Ammon's horn (tissue), 1 donor: ENCODE measurements at regions not wholly inside any gene's neighbourhood (a gene's known extent, or its start where the extent isn't known, plus 50 kb on each side); places are given as distances from the start of the nearest gene placed in this dataset.

Experiments used
- DNase-seq: peaks from one replicate; pipeline ENCODE4 v3.0.0-alpha.2; 2016; ENCODE audit warnings: low spot score

DNA sequence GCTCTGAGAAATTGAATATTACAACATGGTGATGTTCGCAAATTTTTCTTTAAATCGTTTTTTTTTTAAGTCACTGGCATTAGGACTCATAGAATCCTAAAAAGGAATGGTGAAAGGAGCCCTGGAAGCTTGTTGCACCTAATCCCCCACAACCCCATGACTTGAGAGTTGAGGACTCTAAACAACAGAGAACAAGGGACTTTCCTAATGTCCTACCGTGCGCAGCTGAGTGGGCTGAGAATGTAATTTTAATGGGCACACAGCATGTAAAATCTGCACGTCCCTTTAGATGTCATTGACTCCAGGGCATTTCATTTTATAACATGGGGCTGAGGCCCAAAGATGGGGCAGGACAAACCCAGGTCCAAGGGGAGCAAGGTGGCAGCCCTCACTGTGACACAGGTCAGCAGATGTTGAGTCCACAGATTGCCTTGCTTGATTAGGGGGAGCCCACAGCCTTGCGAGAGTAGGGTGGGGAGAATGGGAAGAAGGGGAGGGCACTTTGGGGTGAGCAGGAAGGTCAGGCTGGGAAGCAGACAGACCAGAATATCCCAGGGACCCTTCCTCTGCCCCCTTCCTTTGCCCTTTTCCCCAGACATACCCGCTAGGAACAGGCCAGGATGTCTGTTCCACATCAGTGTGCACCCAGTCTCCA lies 208.4 kb upstream of the ZMIZ1 start:
- DNase-seq = no peak

DNA sequence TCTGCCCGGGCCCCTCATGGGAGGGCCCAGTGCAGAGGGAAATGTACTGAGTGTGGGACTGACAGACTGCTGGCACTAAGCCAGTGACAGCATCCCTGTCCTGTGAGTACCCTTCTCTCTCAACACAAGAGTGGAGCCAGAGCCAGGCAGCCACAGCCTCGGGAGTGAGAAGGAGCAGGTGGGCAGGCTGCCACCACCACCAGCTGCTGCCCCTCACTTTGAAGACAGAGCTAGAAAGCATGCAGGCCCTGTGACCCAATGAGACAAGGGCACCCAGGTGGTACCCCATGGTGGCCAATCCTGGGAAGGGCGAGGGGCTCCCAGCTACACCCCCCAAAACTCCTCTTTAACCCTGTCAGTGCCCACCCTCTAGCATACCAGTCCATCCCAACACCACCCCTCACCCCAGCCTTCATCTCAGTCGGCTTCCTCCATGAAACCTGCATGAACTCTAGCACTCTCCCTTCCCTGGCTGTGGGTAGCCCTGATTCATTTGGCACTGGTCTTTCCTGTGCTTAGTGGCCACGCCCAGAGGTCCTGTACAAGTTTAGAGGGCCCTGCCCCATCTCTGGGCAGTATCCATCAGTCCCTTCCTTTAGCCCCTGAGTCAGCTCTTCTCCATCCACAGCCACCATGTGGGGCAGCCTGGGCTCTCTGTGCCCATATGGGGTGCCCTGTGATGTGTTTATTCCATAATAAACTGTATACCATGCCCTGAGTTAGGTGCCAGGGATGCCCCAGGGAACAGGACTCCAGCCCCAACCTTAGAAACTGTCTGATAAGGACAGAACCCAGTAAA lies 207.0 kb upstream of the ZMIZ1 start:
- DNase-seq = no peak

DNA sequence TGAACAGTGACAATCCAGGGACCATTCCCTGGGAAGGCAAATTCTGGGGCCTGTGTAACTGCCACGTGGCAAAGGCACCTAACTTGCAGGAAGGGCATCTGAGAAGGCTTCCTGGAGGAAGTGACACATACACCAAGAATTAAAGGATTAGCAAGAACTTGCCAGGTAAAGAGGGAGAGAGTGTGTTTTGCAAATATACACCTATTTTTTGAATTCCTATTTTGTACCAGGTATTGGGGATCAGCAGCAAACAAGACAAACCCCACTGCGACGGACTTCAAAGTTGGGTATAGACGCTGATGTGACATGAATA lies 206.5 kb upstream of the ZMIZ1 start:
- no peak for DNase-seq

DNA sequence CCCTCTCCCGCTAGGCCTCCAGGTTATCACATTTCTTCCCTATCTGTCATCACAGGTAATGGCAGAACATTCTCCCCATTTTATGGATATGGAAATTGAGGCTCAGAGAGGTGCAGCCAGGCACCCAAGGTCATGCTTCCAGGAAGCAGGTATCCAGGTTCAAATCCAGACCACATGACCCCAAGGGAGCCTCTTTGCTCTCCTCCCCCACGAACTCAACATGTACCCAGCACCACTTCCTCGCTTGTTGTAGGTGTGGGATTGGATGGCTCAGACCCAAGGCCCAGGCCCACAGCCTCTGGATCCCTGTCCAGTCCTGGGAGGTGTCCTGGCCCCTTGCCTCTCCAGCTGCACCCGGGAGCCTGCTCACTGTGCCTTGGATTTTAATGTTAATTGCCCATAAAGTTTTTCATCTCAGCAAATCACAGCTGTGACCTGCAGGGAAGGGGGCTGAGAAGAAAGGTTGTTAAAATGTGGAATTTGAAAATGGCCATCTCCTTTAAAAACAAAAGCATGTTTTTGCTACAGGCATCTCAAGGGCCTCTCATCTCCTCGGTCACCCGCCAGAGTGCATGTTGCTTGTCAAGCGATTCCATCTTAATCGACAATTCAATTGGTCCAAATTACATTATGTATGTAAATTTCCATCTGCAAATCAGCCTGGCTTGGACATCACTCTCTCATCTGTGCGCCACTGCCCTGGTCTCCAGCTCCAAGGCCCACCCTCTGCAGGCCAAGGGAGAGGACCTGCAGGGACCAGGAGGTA lies 205.4 kb upstream of the ZMIZ1 start:
- no peak for DNase-seq

DNA sequence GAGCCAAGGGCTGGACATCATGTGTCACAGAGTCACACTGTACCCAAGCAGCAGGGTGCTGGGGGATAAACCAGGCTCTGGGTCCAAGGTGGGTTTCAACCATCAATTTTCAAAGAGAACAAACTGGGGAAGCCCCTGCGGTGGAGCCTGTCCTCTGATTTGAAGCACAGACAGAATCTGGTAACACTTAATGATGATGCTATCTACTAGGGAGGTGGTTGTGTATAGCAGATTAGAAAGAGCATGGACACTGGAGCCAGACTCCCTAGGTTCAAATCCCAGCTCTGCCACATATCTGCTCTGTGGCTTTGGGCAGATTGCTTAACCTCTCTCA lies 204.9 kb upstream of the ZMIZ1 start:
- DNase-seq = no peak

DNA sequence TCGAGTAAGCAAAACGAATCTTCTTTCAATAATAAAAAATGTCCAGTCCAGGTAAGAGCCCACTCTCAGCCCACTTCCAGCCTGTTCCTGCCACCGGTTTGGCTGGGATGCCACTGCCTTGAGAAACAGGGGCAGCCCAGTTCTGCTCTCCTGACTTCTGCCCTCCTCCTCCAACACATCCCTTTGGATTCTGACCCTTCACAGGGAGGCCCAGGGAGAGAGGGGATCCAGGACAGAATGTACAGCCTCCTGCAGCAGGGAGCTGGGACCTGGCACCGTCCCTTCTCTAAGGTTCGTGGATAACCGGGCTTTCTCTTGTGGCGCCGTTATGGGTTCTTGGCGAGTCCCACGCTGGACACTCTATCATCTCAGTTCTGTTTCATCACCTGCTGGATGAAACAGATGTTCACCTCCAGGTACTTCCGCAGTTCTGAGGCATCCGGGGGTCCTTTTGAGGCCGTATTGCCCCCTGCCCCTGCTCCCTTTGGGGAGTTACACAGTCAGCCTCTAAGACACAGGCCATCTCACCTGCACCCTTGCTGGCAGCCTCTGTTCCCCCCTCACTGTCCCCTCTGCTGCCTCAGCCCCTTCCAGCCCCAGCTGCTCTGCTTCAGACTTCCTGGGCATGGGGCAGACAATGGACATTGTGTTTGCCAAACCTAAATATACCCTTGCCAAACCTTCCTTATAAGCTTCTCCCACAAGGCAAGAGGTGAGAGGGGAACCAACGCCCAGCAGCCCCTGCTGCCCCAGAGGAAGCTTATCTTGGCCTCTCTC lies 203.8 kb upstream of the ZMIZ1 start:
- no peak for DNase-seq

DNA sequence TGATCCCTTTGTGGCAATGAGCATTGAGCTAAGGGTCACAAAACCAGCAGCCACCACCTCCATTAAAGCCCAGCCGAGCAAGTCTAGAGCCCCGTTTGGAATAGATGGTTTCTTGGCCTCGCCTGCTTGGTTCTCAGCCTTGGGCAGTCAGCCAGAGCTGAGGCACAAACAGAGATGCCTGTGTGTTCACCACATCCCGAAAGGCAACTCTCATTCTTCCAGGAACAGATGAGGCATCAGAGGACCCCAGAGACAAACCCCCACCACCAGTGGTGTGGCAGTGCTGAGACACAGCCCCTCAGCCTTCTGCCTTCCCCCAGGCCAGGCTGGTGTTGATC lies 203.3 kb upstream of the ZMIZ1 start:
- peak; percentile 75 for DNase-seq

DNA sequence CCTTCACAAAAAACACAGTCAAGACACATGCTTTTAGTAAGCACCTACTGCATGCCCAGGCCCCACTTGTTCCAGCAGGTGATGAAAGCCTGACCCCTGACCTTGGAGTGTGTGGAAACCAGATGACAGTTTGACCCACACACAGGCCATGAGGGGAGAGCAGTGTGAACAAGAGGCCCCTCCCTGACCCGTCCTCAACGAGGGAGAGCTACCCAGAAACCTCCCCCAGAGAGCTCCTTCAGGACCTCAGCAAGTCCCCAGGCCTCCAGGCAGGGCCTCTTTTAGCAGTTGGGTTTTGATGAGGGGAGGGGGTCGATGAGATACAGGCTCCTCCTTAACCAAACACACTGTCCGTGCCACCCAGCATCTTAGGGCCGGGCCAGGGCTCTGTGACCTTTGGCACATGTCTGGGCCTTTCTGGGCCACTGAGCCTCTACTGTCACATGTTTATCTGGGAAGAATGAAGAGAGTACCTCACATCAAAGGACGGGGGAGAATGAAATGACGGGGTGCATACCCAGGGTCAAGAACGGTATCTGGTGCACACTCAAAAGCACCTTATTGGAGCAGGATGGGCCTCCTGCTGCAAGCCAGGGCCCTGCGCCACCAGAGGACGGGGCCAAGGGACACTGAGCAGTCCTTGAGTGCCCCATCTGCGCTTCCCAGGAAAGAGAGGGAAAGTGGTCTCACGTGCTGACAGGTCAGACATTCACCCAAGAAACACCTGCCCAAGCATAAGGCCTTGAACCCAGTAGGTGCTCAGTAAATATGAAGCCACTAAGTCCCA lies 202.6 kb upstream of the ZMIZ1 start:
- DNase-seq = no peak

DNA sequence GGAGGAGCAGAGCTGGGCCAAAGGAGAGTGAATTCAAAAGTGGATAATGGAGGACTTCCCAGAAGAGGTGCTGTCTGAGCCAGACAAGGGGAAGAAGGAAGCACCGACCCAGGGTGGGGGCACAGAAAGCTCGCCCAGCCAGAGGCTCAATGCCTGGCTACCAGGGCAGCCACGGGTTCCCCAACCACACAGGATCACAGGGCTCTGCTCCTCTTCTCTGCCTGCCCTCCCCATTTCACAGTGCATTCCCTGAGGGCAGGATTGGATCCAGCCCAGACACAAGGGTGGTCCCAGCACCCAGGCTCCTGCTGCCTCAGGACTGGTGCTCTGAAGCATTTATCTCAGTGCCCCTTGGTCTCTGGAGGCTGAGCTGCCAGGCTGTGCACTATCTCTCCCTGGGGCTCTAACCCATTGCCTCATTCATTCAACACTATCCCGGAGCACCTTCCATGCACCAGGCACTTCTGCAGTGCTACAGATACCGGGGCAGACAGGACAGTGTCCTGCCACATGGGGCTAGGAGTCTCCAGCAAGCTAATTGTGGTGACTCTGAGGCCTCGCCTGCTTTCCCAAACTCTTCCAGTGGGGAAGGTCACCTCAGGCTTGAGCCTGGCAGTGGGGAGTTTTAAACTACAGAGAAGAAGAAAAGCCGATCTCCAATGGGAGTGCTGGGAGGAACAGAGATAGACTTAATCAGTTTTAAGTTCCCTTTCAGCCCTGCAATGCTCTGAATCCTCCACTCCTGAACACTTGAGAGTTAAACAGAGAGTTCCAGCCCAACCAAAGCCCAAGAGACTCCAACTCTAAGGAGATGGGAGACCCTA lies 201.8 kb upstream of the ZMIZ1 start:
- DNase-seq = no peak

DNA sequence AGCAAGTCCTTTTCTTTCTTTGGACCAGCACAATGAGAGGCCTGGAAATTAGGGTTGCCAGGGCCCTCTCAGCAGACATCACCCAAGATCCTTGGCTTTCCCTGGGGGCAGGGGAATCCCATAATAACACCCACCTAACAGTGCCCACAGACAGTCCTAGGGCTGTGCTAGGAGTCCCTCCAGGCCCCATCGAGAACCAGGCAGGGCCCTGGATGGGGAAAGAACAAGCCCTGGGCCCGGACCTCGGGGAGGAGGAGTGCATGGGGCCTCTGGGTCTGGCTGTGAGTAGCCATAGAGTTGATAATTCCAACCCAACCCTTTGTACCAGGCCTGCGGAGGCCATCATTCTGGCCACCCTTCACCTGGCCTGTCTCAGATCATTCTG lies 201.2 kb upstream of the ZMIZ1 start:
- no peak for DNase-seq

DNA sequence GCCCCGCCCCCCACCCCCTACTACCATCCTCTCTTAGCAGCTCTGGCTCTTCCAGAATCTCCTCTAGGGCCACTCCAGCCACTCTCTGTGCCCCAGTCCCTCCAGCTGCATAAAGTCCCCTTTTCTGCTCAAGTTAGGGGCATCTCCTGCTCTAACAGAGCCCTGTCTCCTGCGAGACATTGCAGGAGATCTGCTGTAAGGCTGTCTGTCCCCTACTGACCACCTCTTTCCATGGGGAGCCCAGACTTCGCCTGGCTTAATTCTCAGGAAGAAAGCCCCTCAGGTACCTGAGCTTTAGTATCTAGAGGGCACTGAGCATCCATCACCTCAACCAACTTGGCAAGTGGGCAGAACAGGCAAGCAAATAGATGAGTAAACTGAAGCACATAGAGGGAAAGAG lies 200.7 kb upstream of the ZMIZ1 start:
- DNase-seq = no peak

DNA sequence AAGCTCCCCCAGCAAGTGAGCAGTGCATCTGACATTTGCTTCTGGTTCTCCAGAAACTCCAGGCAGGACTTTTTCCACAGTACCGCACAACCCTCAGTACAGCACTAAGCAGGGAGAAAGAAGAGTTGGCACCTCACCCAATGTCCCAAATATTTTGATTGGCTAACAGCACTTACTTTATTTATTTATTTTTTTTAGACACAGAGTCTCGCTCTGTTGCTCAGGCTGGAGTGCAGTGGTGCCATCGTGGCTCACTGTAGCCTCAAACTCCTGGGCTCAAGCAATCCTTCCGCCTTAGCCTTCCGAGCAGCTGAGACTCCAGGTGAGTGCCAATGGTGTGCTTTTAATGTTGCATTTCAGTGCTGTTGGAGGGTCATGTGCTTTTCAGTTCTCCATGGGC lies 200.3 kb upstream of the ZMIZ1 start:
- DNase-seq = no peak

DNA sequence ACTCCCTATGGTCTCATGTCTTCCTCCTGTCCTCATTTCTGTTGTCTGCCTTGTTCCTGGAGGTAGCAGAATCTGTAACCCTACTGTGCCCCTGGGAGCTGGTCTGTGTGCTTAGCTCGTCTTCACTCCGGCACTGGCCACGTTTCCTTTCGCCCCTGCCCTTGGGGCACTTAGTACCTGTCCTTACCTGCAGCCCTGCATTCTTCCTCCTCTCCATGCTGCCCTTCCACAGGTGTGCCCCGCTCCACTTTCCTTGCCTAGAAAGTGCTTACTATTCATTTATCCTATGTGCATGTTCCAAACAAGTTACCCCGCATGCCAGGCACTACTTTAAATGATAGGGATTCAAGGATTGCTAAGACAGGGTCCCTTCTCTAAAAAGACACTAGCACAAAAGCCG lies 199.9 kb upstream of the ZMIZ1 start:
- no peak for DNase-seq

DNA sequence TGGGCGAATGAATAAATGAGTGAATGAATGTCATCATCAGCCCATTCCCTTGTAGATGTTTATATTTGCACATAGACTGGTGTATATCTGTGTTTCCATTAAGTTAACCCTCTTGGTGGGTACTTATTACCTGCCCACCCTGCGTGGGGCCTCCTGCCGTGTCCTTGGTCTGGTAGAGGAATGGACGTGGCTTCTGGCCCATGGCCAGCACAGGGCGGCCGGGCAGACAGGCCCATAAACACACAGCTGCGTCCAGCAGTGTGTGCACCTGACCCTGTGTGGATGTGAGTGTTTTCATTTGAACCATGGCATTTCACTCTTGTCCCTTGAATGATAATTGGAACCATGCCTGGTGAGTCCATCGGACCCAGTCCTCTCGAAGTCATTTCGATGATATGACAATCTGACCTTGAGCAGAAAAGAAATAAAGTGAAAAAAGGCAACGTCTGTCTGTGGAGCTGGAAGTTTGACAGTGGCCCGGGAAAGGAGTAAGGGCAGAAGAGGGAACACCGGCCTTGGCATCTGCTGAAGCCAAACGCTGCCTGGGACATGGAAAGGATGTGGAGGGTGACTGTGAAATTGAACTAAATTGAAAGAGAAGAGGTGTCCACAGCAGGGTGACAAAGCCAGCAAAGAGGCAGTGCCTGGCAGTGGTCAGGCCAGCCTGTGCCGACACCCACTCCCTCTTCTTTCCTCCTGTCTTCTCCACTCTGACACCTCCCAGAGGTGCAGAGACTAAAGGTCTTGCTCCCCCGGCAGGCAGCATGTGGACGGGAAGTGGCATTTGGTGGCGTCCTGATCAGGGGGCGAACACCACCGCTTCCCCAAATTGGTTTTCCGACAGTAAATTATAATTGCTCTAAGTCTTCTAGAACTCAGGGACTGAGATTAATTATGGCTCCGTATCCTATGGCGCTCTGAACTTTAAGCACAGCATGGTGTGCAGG lies 199.0 kb upstream of the ZMIZ1 start:
- no peak for DNase-seq

DNA sequence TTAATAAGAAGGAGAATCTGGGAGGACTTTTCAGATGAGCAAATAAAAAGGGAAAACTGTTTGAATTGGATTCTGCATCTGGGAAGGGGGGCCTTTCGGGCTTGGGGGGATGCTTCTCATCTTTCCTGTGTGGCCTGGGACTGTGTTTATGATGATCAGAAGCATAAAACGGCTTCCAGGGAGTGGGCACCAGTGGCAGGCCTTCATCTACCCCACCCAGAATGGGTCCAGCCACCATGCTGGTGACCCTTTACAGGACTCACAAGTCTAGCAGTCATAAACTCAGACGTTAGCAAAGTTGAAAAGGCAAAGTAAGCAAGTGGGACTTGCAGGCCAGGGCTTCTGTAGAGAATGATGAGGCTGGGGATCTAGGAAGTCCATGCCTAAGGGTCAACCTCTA lies 198.3 kb upstream of the ZMIZ1 start:
- no peak for DNase-seq

DNA sequence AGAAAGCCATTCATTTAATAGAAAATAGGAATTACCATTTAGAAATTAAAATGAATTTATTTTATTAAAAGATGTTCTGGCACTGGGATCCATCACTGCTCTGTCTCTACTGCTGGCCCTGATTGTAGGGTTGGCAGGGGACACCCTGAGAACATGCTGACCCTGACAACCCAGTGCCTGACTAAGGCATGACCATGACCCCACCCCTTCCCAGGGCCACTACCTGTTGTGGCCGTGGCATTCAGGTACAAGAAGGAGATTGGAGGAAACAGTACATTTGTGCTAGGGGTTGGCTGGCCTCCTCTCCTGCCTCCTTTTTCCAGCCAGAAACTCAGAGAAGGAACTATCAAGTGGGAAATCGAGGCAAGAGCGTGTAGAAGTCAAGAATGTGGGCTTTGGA lies 197.0 kb upstream of the ZMIZ1 start:
- DNase-seq = no peak

DNA sequence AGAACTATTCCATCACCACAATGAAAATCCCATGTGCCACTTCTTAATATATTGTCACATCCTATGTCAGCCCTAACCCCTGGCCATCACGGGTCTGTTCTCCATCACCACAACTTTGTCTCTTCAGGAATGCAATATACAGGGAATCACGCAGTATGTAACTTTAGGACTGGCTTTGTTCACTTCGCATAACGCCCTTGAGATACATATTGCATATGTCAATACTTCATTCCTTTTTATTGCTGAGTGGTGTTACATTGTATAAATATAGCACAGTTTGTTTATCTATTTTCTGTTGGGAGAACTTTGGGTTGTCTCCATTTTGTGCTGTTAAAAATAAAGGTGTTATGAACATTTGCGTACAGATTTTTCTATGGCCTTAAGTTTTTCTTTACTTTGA lies 195.4 kb upstream of the ZMIZ1 start:
- DNase-seq = no peak

DNA sequence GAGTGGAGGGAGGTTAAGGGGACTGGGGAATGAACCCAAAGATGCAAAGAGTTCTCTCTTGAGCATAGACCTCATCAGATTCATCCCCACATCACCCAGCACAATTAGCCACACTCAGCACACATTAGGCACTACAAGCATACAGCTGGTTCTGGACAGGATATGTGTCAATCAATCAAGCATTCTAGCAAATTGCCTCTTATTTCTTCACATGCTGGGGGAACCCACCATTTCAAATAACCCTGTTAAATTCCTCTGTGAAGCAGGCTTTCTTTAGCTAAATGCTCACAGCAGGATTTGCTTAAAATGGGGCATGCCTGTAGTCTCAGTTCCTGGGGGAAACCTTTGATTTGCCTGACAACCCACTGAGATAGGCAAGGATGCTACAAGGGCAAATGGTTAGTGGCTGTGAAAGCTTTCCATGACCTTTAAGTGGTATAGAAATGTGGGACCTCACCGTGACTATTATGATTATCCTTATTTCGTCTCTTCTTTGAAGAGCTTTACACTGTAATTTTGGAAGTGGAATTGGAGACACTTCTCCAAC lies 193.4 kb upstream of the ZMIZ1 start:
- no peak for DNase-seq

DNA sequence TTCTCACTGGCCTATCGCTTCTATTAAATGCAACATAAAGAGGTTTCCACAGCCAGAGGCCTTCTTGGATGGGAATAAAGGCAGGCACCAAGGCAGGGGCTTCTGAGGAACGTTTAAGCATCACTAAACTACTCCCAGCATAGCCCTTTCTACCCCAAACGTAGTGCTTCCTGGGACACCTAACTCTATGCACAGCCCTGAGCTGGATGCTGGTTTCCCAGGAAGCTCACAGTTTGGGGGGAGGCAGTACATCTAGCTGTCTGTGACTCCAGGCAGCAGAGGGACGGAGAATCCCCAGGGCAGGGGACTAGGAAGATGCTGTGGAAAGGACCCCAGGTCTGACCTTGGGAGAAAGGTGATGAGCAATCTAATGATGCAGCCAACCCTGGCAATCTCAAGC lies 192.8 kb upstream of the ZMIZ1 start:
- DNase-seq = no peak

DNA sequence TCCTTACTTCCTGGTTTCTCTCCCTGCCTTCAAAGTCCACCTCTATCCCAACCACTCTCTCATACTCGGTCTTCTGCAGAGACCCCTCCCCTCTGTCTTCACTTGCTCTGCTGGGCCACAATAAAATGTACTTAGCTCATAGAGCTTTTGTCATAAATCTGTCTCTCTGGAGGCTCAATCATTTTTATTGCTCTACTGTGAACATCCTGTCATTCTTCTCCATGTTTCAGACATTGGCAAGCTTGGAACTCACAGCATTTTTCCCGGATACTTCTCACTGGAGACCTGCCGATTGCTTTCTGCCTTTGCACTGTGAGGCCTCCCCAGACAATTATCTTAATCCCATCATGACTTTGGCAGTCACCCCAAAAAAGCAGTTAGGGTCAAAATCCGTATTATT lies 192.3 kb upstream of the ZMIZ1 start:
- DNase-seq = no peak
